ENCODE measurements at regions not wholly inside any gene's neighbourhood (a gene's known extent, or its start where the extent isn't known, plus 50 kb on each side); places are given as distances from the start of the nearest gene placed in this dataset.

- no peak for DNase-seq
These were observed 165.2 kb upstream of the UMPS start for GRCh38 chr3:124565013-124565412.

DNA sequence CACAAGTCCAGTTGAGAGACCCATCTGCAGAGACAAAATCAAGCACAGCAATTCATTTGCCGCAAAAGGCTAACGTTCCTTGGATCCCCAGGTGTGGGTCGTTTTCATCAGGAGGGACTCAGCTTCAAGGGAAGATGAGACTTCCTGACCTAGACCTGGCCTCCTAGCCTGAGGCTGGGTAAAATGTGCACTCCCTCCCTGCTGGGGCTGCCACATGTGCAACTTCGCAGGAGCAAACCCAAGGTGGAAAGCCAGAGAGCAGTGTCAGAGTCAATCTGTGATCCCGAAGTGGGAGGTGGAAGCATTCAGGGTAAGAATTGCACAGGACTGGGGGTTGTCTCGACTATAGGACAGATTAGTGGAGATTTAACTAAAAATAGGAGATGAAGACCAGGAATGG is 164.7 kb upstream of the UMPS start:
- DNase-seq = no peak

- DNase-seq = no peak
These were observed 163.6 kb upstream of the UMPS start for GRCh38 chr3:124566701-124567100.

DNA sequence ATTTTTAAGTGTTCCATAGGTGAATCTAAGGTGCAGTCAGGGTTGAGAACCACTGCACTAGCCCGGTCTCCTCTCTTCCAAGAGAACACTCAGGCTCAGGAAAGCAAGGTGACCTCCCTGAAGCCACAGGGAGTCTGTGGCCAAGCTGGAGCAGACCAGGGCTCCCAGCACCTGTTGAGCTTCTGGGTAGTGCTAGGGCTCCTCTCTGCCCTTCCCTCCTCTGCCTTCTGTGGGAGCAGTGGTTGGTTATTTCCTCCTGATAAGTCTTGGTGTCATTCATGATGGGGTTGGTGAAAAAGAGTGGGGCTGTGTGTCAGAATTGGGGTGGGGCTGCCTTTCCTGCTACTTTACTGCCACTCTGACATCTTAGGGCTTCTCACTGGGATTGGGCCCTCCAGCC is 163.1 kb upstream of the UMPS start:
- DNase-seq = no peak

GRCh38 chr3:124569761-124570160 is 160.5 kb upstream of the UMPS start:
- no peak for DNase-seq

DNA sequence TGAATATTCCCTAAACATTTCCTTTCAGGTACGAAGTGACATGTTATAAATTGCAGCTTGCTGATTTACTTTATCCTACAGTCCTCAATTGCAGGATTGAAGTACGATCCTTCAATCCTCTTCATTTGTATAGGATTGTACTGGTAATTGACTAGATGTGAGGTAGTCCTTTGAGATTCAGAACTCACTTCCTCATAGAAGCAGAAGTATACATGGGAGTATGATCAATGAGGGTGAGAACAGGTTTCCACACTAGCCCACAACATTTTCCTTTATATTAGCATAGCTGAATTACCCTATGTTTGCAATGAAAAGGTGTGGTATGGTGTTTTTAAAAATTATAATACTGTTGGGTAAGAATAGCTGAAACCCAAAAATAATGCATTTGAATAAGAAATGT is 160.0 kb upstream of the UMPS start:
- DNase-seq = no peak

DNA sequence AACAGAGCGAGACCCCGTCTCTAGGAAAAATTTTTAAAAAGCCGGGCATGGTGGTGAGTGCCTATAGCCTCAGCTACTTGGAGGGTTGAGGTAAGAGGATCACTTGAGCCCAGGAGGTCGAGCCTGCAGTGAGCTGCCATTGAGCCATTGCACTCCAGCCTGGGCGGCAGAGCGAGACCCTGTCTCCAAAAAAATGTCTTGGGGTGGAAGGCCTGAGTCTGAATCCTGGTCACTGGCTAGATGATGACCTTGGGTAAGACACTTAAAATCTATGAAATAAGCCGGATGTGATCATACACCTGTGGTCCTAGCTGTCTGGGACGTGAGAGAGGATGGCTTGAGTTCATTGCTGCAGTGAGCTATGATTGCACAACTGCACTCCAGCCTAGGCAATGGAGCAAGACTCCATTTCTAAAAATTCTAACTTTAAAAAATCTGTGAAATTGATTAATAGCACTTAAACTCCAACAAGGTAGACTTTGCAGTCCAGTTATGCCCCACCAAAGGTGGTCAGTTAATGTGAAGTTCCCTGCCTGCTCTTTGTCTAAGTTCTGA is 157.3 kb upstream of the UMPS start:
- DNase-seq = no peak

DNA sequence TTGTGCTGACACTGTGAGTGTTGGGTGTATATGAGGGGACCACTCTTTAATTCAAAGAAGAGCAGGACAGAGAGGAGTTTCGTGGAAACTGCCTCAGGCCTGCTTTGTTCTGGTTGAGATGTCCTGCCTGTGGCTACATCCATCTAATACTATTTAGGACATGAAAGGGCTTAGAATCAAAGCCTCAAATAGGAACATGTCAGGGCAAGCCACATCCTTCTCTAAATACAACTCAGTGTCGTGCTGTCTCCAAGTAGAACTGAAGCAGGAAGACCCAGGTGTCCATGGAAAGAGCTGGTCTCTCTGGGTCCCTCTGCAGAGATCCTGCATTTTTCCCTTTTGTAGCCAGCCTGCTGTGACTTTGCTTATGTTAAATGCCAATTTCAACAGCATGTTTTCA is 156.2 kb upstream of the UMPS start:
- no peak for DNase-seq

- DNase-seq = no peak
These were observed 153.4 kb upstream of the UMPS start for GRCh38 chr3:124576565-124577493.

GRCh38 chr3:124577494-124578167 is 152.6 kb upstream of the UMPS start:
- no peak for DNase-seq

- no peak for DNase-seq
These were observed 150.6 kb upstream of the UMPS start for GRCh38 chr3:124579641-124580040.

GRCh38 chr3:124582196-124582595 is 148.1 kb upstream of the UMPS start:
- no peak for DNase-seq

DNA sequence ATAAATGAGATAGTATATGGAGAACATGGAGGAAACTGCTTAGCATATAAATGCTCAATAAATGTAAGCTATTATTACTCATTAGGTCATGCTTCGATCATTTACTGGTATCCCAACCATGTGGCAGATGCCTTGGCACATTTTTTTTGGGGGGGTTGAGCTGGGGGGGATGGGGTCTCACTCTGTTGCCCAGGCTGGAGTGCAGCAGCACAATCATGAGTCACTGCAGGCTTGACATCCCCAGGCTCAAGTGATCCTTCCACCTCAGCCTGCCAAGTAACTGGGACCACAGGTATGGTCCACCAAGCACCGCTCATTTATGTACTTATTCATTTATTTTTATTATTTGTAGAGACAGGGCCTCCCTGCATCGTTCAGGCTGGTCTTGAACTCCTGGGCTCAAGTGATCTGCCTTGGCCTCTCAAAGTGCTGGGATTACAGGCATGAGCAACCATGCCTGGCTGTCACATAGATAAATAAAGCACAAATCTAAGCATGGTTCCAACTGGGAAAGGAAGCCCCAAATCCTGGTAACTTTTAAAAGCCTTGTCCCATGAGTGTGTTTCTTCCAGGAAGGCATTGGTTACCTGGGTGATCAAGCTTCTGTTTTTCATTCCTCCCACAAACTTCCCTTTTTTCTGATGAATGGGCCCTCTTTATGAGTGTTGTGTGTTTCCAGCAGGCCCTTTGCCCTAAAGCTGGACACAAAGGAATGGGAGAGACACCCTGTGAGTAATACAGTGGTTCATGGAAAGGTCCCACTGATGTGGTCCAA is 147.4 kb upstream of the UMPS start:
- no peak for DNase-seq

GRCh38 chr3:124584245-124584551 is 146.1 kb upstream of the UMPS start:
- no peak for DNase-seq

DNA sequence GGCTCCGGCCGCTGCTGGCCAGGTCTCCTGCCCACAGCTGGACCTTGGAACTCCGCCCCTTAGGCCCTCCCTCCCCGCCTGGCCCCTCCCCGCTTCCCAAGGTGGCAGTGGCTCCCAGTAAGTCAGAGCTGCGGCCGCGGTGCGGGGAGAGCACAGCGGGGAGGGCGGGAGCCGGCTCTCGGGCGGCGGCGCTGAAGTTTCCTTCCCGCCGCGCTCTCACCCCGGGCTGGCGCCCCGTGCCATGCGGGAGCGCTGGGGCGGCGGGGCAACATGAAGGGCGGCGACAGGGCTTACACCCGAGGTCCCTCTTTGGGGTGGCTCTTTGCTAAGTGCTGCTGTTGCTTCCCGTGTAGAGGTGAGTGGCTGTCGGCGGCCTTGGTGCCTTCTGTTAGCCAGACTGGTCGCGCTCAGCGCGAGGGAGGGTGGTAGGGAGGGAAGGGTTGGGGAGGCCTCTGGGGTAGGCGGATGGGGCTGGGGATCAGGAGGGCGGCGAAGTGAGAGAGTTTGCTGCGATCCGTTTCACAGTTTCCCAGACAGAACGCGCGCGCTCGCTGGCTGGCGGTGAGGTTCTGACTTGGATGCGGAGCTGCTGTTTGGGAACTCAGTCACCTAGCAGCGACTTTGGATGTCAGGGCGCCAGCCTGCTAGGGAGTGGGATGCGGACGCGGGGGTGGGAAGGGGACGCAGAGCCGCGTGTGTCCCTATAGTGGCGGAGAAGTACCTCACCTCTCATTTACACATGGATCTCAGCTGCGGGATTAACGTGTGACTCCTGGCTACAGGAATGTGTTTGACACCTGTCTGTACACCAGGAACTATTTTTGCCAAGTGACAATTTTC is 145.5 kb upstream of the UMPS start:
- DNase-seq = no peak

DNA sequence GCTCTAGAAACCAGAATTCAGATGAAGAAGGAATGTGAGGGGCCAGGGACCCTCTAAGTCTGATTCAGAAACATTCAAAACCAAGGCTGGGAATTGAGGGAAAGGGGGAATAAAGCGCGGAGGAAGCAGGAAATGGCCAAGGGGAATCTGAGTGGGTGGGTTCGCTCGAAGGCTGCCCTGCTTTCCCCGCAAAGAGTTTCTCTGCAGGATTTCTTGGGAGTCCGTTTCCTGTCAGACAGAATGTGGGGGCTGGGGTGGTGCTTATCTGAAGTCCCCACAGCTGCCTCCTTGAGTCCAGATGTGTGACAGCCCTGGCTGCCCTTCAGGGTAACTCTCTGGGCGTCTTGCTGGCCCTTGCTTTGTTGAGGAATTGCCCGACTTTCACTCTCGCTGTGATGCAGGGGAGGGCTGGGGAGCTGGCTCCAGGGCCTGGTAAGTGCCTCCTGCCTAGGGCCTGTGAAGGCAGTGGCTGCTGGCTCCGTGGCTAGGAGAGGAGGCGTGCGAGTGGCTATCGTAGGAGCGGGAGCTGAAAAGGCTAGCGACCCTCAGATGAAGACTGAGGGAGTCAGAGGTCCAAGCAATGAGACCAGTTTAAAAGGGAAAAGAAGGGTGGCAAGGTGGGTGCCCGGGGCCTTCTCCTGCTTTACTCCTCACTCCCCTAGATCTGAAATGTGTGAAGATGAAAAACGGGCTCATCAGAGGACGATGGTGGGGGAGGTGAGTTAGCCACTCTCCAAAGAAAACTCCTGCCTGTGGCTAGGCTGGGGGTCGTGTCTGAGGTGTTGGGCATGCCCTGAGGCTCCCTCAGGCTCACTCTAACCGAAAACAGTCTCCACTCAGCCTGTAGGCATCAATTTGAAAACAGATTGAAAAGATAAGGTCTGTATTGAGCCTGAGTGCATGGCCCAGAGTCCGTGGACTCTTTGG is 143.9 kb upstream of the UMPS start:
- DNase-seq = no peak

DNA sequence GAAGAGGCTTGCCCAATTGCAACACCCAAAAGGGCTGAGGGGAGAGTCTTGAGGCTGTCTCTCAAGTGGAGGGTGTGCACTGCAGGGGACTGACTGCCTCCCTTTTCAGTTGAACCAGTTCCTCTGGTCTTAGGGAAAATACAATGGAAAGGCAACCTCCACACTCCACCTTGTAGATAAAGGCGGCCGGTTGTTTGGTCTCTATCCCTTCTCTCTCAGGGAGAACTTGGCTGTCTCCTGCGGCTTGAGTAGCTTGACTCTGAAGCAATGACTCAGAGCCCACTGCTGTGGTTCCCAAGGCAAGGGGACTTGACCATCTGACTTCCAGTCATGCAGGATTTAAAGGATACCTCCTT is 143.2 kb upstream of the UMPS start:
- DNase-seq = no peak

GRCh38 chr3:124588036-124588435 is 142.2 kb upstream of the UMPS start:
- no peak for DNase-seq

DNA sequence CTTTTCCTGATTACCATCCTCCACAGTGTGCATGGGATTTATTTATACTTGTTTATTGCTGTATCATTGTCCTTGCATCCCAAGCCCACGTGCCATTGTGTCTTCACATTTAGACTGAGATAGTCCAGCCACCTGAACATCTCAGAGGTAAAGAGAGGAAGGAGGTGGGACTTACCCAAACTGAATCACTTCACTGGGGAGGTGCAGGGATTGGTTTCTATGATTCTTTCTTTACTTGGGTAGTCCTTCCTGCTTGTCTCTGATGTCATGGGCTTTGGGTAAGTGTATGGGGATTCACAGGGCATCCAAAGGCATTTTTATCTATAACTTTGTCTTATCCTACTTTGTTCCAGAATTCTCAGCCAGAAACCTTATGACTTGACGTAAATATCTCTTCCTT is 141.5 kb upstream of the UMPS start:
- DNase-seq = no peak

- DNase-seq = no peak
These were observed 138.6 kb upstream of the UMPS start for GRCh38 chr3:124591699-124592098.

- DNase-seq = no peak
These were observed 137.4 kb upstream of the UMPS start for GRCh38 chr3:124592658-124593441.
